ENCODE measurements at regions not wholly inside any gene's neighbourhood (a gene's known extent, or its start where the extent isn't known, plus 50 kb on each side); places are given as distances from the start of the nearest gene placed in this dataset.

- no peak for TF ChIP-seq EZH2 (IDR thresholded peaks at IDR 0.05; ENCODE audit: low read depth)
- TF ChIP-seq, protein P1, sequence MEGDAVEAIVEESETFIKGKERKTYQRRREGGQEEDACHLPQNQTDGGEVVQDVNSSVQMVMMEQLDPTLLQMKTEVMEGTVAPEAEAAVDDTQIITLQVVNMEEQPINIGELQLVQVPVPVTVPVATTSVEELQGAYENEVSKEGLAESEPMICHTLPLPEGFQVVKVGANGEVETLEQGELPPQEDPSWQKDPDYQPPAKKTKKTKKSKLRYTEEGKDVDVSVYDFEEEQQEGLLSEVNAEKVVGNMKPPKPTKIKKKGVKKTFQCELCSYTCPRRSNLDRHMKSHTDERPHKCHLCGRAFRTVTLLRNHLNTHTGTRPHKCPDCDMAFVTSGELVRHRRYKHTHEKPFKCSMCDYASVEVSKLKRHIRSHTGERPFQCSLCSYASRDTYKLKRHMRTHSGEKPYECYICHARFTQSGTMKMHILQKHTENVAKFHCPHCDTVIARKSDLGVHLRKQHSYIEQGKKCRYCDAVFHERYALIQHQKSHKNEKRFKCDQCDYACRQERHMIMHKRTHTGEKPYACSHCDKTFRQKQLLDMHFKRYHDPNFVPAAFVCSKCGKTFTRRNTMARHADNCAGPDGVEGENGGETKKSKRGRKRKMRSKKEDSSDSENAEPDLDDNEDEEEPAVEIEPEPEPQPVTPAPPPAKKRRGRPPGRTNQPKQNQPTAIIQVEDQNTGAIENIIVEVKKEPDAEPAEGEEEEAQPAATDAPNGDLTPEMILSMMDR (conservative IDR thresholded peaks at IDR 0.05), result no peak
These were observed 839.4 kb downstream of the MAFB start for GRCh38 chr20:39849664-39850063.
